ENCODE measurements at regions not wholly inside any gene's neighbourhood (a gene's known extent, or its start where the extent isn't known, plus 50 kb on each side); places are given as distances from the start of the nearest gene placed in this dataset.

DNA sequence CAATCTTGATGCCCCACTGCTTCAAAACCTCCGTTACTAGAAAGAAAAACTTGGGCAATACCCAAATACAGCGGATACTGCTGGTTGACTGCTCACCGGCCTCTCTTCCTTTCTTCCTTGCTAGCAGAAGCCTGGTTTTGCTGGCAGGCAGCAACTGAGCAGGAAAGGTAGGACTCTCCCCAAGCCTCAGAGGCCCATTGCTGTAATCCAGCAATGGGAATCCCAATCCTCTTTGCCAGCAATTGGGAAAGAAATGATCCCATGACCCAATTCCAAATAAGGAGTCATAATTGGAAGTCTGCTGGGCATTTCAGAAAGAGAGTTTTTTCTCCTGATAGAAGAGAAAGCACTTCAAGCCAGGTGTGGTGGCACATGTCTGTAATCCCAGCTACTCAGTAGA, 394.5 kb downstream of the BCOR start:
- TF ChIP-seq CTCF (IDR thresholded peaks at IDR 0.05; ENCODE audit: low read depth, low read length, missing input control) = no peak
- TF ChIP-seq EGR1 (IDR thresholded peaks at IDR 0.05; ENCODE audit: low read depth in 2 of 2) = no peak
- TF ChIP-seq TAF1 (conservative IDR thresholded peaks at IDR 0.05) = no peak
- peak; percentile 18 for TF ChIP-seq YY1 (IDR thresholded peaks at IDR 0.05)
- TF ChIP-seq, protein P1, sequence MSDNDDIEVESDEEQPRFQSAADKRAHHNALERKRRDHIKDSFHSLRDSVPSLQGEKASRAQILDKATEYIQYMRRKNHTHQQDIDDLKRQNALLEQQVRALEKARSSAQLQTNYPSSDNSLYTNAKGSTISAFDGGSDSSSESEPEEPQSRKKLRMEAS (IDR thresholded peaks at IDR 0.05) = no peak
- TF ChIP-seq REST (IDR thresholded peaks at IDR 0.05) = no peak
- TF ChIP-seq, protein P2, sequence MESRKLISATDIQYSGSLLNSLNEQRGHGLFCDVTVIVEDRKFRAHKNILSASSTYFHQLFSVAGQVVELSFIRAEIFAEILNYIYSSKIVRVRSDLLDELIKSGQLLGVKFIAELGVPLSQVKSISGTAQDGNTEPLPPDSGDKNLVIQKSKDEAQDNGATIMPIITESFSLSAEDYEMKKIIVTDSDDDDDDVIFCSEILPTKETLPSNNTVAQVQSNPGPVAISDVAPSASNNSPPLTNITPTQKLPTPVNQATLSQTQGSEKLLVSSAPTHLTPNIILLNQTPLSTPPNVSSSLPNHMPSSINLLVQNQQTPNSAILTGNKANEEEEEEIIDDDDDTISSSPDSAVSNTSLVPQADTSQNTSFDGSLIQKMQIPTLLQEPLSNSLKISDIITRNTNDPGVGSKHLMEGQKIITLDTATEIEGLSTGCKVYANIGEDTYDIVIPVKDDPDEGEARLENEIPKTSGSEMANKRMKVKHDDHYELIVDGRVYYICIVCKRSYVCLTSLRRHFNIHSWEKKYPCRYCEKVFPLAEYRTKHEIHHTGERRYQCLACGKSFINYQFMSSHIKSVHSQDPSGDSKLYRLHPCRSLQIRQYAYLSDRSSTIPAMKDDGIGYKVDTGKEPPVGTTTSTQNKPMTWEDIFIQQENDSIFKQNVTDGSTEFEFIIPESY (IDR thresholded peaks at IDR 0.05) = no peak
- TF ChIP-seq NR2F2 (IDR thresholded peaks at IDR 0.05) = no peak
- TF ChIP-seq RAD21 (IDR thresholded peaks at IDR 0.05) = peak; percentile 12 to 38
- TF ChIP-seq JUND (IDR thresholded peaks at IDR 0.05) = no peak
- peak; percentile 24 for TF ChIP-seq ATF3 (IDR thresholded peaks at IDR 0.05)
- TF ChIP-seq HNF4A (conservative IDR thresholded peaks at IDR 0.05) = peak; percentile 31 to 53
